K562 (cell line): ENCODE measurements at regions not wholly inside any gene's neighbourhood (a gene's known extent, or its start where the extent isn't known, plus 50 kb on each side); places are given as distances from the start of the nearest gene placed in this dataset.

Experiments
- GABPB1 ChIP-seq: sonication (generic); formaldehyde crosslinking; IDR thresholded peaks from 2 replicates; pipeline ENCODE4 v1.8.0; 2022; ENCODE audit warnings: mild to moderate bottlenecking, missing genetic modification reagents
- MYBL2 ChIP-seq, 2 experiments: fragments of 450-650 bp in 1 of 2; sonication (generic) in 1 of 2; formaldehyde crosslinking in 1 of 2; IDR thresholded peaks; 2 replicates each; pipeline versions ENCODE4 v1.6.1 to v1.8.1; 2017 to 2022; ENCODE audit warnings: borderline replicate concordance in 1 of 2, inconsistent platforms in 1 of 2, low read depth in 1 of 2, mild to moderate bottlenecking in 1 of 2, missing genetic modification reagents in 1 of 2, moderate library complexity in 1 of 2
- POLR2AphosphoS5 ChIP-seq: IDR thresholded peaks from 2 replicates; pipeline ENCODE4 v1.6.1; 2011; ENCODE audit warnings: mild to moderate bottlenecking, low read depth, low read length, moderate library complexity; ENCODE audit not compliant: control insufficient read depth, insufficient read depth
- PYGO2 ChIP-seq: fragments of 450-650 bp; IDR thresholded peaks from 2 replicates; pipeline ENCODE4 v1.6.1; 2016; ENCODE audit warnings: mild to moderate bottlenecking, missing genetic modification characterization, moderate library complexity, missing compliant biosample characterization
- RBM22 ChIP-seq: fragments of 200-400 bp; formaldehyde crosslinking; IDR thresholded peaks from 2 replicates; pipeline ENCODE4 v1.6.1; 2018; ENCODE audit warnings: low read length, low read depth; ENCODE audit not compliant: poor library complexity, severe bottlenecking
- RFX5 ChIP-seq: IDR thresholded peaks from 2 replicates; pipeline ENCODE4 v1.6.1; 2011; ENCODE audit warnings: low read depth, mild to moderate bottlenecking, improper control_type of control experiment, low read length
- SRSF1 ChIP-seq: fragments of 200-400 bp; formaldehyde crosslinking; IDR thresholded peaks from 2 replicates; pipeline ENCODE4 v1.6.1; 2017; ENCODE audit warnings: mild to moderate bottlenecking, low read depth, low read length, moderate library complexity
- TRIM25 ChIP-seq: fragments of 450-650 bp; IDR thresholded peaks from 2 replicates; pipeline ENCODE4 v1.7.0; 2016; ENCODE audit warnings: borderline replicate concordance
- YY1 ChIP-seq, 3 experiments: IDR thresholded peaks; 2 replicates each; pipeline ENCODE4 v1.6.1; 2011; ENCODE audit warnings: low read length in 2 of 3, mild to moderate bottlenecking in 2 of 3, moderate library complexity in 2 of 3, borderline replicate concordance in 1 of 3, control low read depth in 1 of 3, low read depth in 1 of 3; ENCODE audit not compliant: insufficient read depth in 3 of 3, insufficient replicate concordance in 2 of 3, control insufficient read depth in 1 of 3, insufficient read length in 1 of 3; ENCODE audit errors: extremely low read depth in 1 of 3
- ZNF431 ChIP-seq: sonication (generic); formaldehyde crosslinking; IDR thresholded peaks from 2 replicates; pipeline ENCODE4 v1.8.0; 2022; ENCODE audit warnings: mild to moderate bottlenecking, missing genetic modification reagents
- TF ChIP-seq, protein P1 (sequence below): fragments of 250-450 bp; sonication (Bioruptor Pico); IDR thresholded peaks from 2 replicates; pipeline ENCODE4 v1.5.0; 2021; ENCODE audit warnings: mild to moderate bottlenecking, borderline replicate concordance
- TF ChIP-seq, protein P2 (sequence below): fragments of 150-350 bp; IDR thresholded peaks from 2 replicates; pipeline ENCODE4 v1.6.1; 2014; ENCODE audit warnings: low read depth, mild to moderate bottlenecking, low read length, borderline replicate concordance

GRCh38 chrX:149145845-149146285 is 359.2 kb downstream of the IDS start (continued):
- no peak for TF ChIP-seq TRIM25
- TF ChIP-seq RFX5: no peak
- no peak for TF ChIP-seq SRSF1
- TF ChIP-seq, protein P1, sequence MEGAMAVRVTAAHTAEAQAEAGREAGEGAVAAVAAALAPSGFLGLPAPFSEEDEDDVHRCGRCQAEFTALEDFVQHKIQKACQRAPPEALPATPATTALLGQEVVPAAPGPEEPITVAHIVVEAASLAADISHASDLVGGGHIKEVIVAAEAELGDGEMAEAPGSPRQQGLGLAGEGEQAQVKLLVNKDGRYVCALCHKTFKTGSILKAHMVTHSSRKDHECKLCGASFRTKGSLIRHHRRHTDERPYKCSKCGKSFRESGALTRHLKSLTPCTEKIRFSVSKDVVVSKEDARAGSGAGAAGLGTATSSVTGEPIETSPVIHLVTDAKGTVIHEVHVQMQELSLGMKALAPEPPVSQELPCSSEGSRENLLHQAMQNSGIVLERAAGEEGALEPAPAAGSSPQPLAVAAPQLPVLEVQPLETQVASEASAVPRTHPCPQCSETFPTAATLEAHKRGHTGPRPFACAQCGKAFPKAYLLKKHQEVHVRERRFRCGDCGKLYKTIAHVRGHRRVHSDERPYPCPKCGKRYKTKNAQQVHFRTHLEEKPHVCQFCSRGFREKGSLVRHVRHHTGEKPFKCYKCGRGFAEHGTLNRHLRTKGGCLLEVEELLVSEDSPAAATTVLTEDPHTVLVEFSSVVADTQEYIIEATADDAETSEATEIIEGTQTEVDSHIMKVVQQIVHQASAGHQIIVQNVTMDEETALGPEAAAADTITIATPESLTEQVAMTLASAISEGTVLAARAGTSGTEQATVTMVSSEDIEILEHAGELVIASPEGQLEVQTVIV: no peak
- no peak for TF ChIP-seq GABPB1 (CRISPR knock-in tag)
- TF ChIP-seq POLR2AphosphoS5: no peak
- TF ChIP-seq PYGO2 (tag): no peak
- no peak for TF ChIP-seq RBM22
- TF ChIP-seq MYBL2 (IDR thresholded peaks at IDR 0.05; ENCODE audit: low read depth): no peak
- TF ChIP-seq MYBL2 (CRISPR knock-in tag; IDR thresholded peaks at IDR 0.05; ENCODE audit: borderline replicate concordance): no peak
- TF ChIP-seq, protein P2, sequence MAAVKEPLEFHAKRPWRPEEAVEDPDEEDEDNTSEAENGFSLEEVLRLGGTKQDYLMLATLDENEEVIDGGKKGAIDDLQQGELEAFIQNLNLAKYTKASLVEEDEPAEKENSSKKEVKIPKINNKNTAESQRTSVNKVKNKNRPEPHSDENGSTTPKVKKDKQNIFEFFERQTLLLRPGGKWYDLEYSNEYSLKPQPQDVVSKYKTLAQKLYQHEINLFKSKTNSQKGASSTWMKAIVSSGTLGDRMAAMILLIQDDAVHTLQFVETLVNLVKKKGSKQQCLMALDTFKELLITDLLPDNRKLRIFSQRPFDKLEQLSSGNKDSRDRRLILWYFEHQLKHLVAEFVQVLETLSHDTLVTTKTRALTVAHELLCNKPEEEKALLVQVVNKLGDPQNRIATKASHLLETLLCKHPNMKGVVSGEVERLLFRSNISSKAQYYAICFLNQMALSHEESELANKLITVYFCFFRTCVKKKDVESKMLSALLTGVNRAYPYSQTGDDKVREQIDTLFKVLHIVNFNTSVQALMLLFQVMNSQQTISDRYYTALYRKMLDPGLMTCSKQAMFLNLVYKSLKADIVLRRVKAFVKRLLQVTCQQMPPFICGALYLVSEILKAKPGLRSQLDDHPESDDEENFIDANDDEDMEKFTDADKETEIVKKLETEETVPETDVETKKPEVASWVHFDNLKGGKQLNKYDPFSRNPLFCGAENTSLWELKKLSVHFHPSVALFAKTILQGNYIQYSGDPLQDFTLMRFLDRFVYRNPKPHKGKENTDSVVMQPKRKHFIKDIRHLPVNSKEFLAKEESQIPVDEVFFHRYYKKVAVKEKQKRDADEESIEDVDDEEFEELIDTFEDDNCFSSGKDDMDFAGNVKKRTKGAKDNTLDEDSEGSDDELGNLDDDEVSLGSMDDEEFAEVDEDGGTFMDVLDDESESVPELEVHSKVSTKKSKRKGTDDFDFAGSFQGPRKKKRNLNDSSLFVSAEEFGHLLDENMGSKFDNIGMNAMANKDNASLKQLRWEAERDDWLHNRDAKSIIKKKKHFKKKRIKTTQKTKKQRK: no peak
- no peak for TF ChIP-seq ZNF431
- no peak for TF ChIP-seq YY1 (IDR thresholded peaks at IDR 0.05; ENCODE audit: borderline replicate concordance in 1 of 3, control insufficient read depth in 1 of 3, extremely low read depth in 1 of 3, insufficient read depth in 3 of 3, insufficient read length in 1 of 3, insufficient replicate concordance in 2 of 3, low read depth in 1 of 3, low read length in 2 of 3)
- TF ChIP-seq, all 486 proteins: peak for 0
